ENCODE measurements at regions not wholly inside any gene's neighbourhood (a gene's known extent, or its start where the extent isn't known, plus 50 kb on each side); places are given as distances from the start of the nearest gene placed in this dataset.
"Not testable (repeated sequence)": the region's sequence is repeated elsewhere in the genome, so short reads cannot be mapped to it uniquely, and the experiment has no call there.

- in situ Hi-C loops (cut with HindIII; ENCODE audit: low sequenced_read_pairs), result no loop called here
Measured at GRCh38 chr11:89613911-89614310, 96.2 kb upstream of the TRIM77 start.

- in situ Hi-C loops (cut with HindIII; ENCODE audit: low sequenced_read_pairs), result not testable (repeated sequence)
Measured at GRCh38 chr11:89614428-89614827, 95.7 kb upstream of the TRIM77 start.

GRCh38 chr11:89615642-89616041 lies 94.5 kb upstream of the TRIM77 start:
- in situ Hi-C loops (cut with HindIII; ENCODE audit: low sequenced_read_pairs), result not testable (repeated sequence)

DNA sequence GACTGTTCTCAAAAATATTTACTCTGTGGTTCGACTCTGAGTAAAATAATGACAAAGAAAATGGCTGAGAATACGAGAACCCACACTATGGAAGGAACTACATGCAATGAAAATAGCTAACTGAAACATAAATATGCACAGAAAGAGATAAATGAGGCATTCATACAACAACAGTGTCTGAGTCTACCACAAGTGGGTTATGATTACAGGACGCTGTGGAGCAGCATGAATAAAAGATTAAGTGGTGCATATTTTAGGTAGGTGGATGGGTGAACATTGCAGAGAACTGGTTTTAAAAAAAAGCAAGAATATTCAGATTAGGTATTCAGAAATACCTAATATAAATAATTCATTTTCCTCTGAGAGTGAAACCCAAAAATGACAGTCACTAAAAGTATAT lies 93.9 kb upstream of the TRIM77 start:
- in situ Hi-C loops (cut with HindIII; ENCODE audit: low sequenced_read_pairs), result not testable (repeated sequence)

GRCh38 chr11:89616999-89617602 lies 93.0 kb upstream of the TRIM77 start:
- in situ Hi-C loops (cut with HindIII; ENCODE audit: low sequenced_read_pairs), result not testable (repeated sequence)

DNA sequence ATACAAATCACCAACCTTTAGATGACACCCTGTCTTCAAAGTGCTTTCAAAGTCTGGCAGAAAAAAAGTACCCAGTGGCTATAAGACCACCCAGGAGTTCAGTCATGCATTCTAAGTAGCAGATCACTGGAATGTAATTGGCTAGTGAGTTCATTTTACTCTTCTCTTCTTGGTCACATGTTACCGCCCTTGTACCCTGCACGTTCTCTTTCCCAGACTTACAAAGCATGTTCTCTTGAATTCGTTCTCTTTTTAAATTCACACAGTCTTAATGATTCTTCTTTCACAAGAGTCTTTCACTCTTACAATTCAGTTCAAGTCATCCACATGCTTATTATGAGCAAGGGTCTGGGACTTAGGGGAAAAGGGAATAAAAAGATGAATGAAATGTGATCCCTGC lies 89.4 kb upstream of the TRIM77 start:
- in situ Hi-C loops (cut with HindIII; ENCODE audit: low sequenced_read_pairs), result not testable (repeated sequence)

DNA sequence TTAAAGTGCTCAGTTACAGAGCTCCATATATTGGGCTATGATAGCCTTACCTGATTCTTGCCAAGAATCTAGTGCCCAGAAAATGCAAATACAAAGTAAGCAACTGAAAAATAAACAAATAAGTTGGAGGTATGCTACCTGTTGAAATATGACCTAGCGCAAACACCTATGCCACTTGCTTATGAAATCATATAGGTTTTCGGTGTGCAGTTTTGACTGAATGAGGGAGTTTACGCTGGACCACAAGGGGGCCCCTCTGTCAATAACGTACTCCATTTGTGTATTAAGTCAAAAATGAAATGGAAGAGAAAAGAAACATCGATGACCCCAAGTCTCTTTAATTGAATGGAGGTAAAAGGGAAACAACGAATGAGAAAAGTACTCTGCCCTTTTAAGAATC lies 84.9 kb upstream of the TRIM77 start:
- in situ Hi-C loops (cut with HindIII; ENCODE audit: low sequenced_read_pairs), result no loop called here

DNA sequence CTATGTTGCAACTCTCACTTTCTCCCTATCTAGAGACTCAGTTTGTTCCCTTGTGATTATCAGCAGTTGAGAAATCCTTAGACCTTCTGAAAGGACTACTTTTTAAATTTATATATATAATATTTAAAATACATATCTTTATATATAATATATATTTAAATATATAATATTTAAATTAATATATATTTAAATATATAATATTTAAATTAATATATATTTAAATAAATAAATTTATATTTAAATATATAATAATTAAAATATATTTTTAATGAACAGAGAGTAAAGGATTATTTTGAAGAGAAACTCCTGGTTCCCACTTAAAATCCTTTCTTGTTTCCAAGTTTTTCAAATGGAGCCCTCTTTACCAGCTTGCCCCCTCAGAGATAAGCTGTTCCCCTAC lies 83.7 kb upstream of the TRIM77 start:
- in situ Hi-C loops (cut with HindIII; ENCODE audit: low sequenced_read_pairs), result no loop called here

DNA sequence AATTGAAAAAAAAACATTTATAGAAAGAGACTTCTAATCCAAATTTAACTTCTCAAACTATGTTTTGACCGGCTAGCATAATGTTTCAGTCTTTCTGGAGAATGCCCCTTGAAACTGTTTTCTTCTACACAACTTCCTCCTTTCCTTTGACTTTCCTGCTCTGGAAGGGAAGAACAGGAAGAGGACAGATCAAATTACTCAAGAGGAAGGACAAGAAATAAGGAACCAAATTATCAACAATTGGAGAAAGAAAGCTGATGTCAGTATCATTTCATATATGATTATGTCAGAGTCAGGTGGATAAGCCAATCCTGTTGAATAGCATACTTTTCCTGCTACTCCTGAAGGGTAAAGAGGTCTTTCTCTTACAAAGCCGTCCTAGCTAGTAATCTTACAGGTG lies 83.2 kb upstream of the TRIM77 start:
- in situ Hi-C loops (cut with HindIII; ENCODE audit: low sequenced_read_pairs), result not testable (repeated sequence)

DNA sequence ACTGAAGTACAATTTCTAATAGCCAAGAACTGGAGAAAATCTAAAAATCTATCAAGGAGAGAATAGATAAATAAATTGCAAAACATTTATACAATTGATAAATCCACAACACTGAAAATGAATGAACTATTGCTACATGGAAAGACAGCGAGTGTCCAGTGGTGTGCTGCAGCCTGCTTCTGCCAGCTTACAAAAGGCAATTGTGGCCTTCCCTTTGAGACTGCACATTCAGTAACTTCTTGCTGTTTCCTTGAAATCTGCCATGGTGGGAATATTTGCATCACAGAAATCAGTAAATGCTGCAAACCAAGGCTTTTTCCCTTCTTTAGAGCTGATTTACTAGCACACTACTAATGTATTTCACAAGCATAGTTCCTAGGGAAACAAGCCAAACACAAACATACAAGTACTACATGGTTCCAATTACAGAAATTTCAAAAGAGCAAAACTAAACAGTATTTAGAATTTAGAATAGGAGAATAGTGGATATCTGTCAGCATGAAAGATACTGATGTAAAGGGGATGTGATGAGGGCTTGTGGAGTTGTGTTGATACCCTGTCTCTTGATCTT lies 76.9 kb upstream of the TRIM77 start:
- in situ Hi-C loops (cut with HindIII; ENCODE audit: low sequenced_read_pairs), result no loop called here

DNA sequence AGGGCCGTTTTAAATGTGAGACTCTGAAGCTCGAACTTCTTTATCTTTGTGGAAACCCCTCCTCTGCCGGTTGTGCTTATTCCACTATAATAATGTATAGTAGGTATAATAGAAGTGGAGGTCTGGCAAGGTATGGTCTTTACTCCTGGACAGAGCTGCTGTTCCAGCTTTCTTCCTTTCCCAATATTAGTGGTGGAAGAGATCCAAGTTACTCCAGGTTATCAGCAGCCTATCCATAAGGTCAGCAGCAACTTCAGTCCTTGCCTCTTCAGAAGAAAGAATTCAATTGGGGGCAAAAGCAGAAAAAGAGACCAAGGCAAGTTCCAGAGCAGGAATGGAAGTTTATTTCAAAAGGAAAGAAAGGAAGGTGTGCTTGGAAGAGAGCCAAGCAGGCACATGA lies 69.3 kb upstream of the TRIM77 start:
- in situ Hi-C loops (cut with HindIII; ENCODE audit: low sequenced_read_pairs), result not testable (repeated sequence)

DNA sequence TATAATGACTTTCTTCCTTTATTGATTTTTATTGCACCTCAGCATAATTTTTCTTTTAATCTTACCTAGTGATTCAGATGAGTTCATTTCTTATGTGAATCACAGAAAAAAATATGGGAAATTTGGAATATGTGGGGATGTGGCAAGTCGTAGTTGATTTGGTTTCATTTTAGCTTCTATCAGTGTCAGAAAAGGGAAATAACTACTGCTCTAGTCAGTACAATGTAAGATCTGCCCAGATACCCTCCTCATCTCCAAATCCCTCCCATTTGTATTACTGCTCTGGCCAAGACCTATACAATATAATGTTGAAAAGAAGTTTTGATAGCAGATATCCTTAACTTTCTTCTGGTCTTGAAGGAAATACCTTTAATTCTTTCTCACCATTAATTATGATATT lies 61.9 kb upstream of the TRIM77 start:
- in situ Hi-C loops (cut with HindIII; ENCODE audit: low sequenced_read_pairs), result not testable (repeated sequence)

GRCh38 chr11:89648996-89649395 lies 61.1 kb upstream of the TRIM77 start:
- in situ Hi-C loops (cut with HindIII; ENCODE audit: low sequenced_read_pairs), result not testable (repeated sequence)

GRCh38 chr11:89654669-89655068 lies 55.4 kb upstream of the TRIM77 start:
- in situ Hi-C loops (cut with HindIII; ENCODE audit: low sequenced_read_pairs), result not testable (repeated sequence)

- in situ Hi-C loops (cut with HindIII; ENCODE audit: low sequenced_read_pairs), result not testable (repeated sequence)
Measured at GRCh38 chr11:89658767-89659166, 51.3 kb upstream of the TRIM77 start.

- in situ Hi-C loops (cut with HindIII; ENCODE audit: low sequenced_read_pairs), result not testable (repeated sequence)
Measured at GRCh38 chr11:89659414-89659813, 50.7 kb upstream of the TRIM77 start.

GRCh38 chr11:89660234-89660633 lies 49.9 kb upstream of the TRIM77 start:
- in situ Hi-C loops (cut with HindIII; ENCODE audit: low sequenced_read_pairs), result no loop called here

Measured in endothelial cell of hepatic sinusoid (primary cell).